Effector memory CD8-positive, alpha-beta T cell (primary cell): ENCODE measurements at regions not wholly inside any gene's neighbourhood (a gene's known extent, or its start where the extent isn't known, plus 50 kb on each side); places are given as distances from the start of the nearest gene placed in this dataset.
"Not testable (repeated sequence)": the region's sequence is repeated elsewhere in the genome, so short reads cannot be mapped to it uniquely, and the experiment has no call there.

Experiments used
- ATAC-seq: fragments of 150-1000 bp; cut with Tn5 transposase; replicated peaks from 2 replicates; pipeline ENCODE4 v1.10.0; 2021; ENCODE audit warnings: mild to moderate bottlenecking, moderate library complexity
- DNase-seq, 3 experiments: peaks; one replicate each; pipeline ENCODE4 v3.0.0; 2021
- H3K27ac Mint-ChIP-seq, 2 donors: one replicate each; pipeline ENCODE4 v1.8.0; 2022; ENCODE audit warnings: mild to moderate bottlenecking in 2 of 2, mixed read lengths in 2 of 2, moderate library complexity in 2 of 2
- H3K27me3 Mint-ChIP-seq, 2 donors: one replicate each; pipeline ENCODE4 v1.8.0; 2022; ENCODE audit warnings: mixed read lengths in 2 of 2
- H3K36me3 Mint-ChIP-seq: one replicate; pipeline ENCODE4 v1.8.0; 2022; ENCODE audit warnings: mild to moderate bottlenecking, moderate library complexity, mixed read lengths; ENCODE audit not compliant: insufficient read depth
- H3K4me1 Mint-ChIP-seq, 2 donors: one replicate each; pipeline ENCODE4 v1.8.0; 2022; ENCODE audit warnings: low read depth in 2 of 2, mixed read lengths in 2 of 2
- H3K4me3 Mint-ChIP-seq, 2 donors: one replicate each; pipeline ENCODE4 v1.8.0; 2022; ENCODE audit warnings: mild to moderate bottlenecking in 2 of 2, mixed read lengths in 2 of 2, moderate library complexity in 2 of 2
- H3K9me3 Mint-ChIP-seq, 2 donors: one replicate each; pipeline ENCODE4 v1.8.0; 2022; ENCODE audit warnings: mixed read lengths in 2 of 2

DNA sequence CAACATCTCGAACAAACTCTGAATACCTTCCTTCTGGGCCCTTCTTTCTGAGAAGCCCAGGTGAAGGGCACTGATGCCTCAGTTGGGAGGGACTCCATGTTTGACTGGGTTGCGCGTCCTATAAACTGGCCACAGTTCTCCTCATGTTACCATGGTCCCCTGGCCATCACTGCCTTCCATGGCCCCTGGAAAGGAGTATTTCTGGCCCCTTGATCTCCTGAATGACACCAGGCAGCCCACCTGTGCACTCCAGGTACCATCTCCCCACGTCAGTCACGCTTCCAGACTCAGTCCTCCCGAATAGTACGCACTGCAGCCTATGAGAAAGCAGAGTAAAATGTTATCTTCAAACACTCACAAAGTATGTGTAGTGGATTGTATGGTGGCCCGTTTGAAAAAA lies 73.9 kb downstream of the ACKR3 start:
- H3K4me3 Mint-ChIP-seq: no peak overlapping the region
- H3K4me1 Mint-ChIP-seq: peaks cover 0 to 2% of the 10 kb centered on the region in 2 donors
- H3K9me3 Mint-ChIP-seq: no peaks in the 10 kb centered on the region
- ATAC-seq (no peak), DNase-seq (no peak)
- H3K36me3 Mint-ChIP-seq: no peaks in the 10 kb centered on the region
- no peak overlapping the region for H3K27ac Mint-ChIP-seq
- H3K27me3 Mint-ChIP-seq: peaks cover 25 to 79% of the 10 kb centered on the region in 2 donors

DNA sequence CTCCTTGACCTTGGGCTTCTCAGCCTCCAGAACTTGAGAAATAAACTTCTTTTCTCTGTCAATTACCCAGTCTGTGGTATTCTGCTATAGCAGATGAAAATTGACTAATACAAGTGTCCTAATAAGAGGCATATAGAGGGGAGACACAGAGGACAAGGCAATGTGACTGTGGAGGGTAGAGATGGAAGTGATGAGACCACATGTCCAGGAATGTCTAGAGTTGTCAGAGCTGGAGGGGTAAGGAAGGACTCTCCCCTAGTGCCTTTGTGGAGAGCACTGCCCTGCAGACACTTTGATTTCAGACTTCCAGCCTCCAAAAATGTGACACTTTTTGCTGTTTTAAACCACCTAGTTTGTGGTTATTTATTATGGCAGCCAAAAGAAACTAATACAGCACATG lies 74.4 kb downstream of the ACKR3 start:
- Mint-ChIP-seq H3K4me3 (no peak overlapping the region), H3K36me3 (no peaks in the 10 kb centered on the region), H3K4me1 (peaks cover 0 to 1% of the 10 kb centered on the region in 2 donors), H3K27ac (no peak overlapping the region), H3K9me3 (no peaks in the 10 kb centered on the region), H3K27me3 (peaks cover 25 to 74% of the 10 kb centered on the region in 2 donors)
- DNase-seq (no peak), ATAC-seq (no peak)

DNA sequence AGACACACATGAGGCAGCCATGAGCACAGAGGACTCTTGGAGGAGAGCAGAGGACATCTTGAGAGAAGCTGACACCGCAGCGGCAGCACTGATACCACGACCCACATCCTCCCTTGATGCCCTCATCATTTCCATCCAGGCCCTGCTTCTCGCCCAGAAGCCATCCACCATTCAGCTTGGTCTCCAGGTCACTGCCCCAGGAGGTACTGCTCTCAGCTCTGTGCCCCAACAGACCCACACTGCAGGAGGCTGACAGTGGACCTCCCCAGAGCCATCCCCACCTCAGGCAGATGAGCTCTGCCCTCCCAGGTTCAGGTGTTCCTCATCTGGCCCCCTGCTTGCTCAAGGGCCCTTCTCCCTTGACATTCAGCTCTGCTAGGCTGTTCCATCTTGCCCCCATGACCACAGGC lies 74.9 kb downstream of the ACKR3 start:
- H3K4me1 Mint-ChIP-seq: no peaks in the 10 kb centered on the region
- H3K27ac Mint-ChIP-seq: no peak overlapping the region
- H3K9me3 Mint-ChIP-seq: no peaks in the 10 kb centered on the region
- no peak overlapping the region for H3K4me3 Mint-ChIP-seq
- no peak for ATAC-seq
- H3K27me3 Mint-ChIP-seq: peaks cover 25 to 70% of the 10 kb centered on the region in 2 donors
- H3K36me3 Mint-ChIP-seq: no peaks in the 10 kb centered on the region
- DNase-seq: no peak

DNA sequence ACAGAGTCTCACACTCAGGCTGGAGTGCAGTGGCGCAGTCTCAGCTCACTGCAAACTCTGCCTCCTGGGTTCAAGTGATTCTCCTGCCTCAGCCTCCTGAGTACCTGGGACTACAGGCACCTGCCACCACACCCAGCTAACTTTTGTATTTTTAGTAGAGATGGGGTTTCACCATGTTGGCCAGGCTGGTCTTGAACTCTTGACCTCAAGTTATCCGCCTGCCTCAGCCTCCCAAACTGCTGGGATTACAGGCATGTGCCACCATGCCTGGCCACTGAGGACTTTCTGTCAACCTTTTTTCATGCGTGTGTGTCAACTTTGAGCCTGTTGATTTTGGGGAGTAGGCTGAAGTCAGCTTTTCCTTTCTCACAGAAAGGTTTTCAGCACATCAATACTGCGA lies 75.5 kb downstream of the ACKR3 start:
- not testable (repeated sequence) for H3K4me1 Mint-ChIP-seq, H3K4me3 Mint-ChIP-seq, ATAC-seq, H3K9me3 Mint-ChIP-seq, H3K27ac Mint-ChIP-seq, H3K36me3 Mint-ChIP-seq, DNase-seq
- H3K27me3 Mint-ChIP-seq: peaks cover 25 to 70% of the 10 kb centered on the region in 2 donors

DNA sequence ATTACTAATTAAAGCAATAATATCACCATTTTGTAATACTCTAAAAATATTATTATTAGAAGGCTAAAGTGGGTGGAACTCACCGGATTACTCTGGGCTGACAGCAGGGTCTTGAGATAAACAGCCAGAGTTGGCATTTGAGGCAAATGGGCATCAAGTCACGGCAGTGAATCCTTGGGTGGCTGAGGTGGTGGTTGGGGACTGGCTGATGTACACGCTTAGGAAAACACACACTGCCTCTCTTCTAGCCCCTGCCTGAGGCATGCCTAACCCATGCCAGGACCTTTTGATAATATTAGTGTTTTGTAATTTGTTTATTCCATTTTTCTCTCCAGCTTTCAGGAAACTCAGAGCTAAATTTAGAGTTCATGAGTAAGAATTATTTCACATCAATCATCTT lies 76.8 kb downstream of the ACKR3 start:
- DNase-seq: no peak
- no peak for ATAC-seq
- H3K27ac Mint-ChIP-seq: peak overlapping the region in 1 of 2 donors; percentile 29
- no peak overlapping the region for H3K4me3 Mint-ChIP-seq
- H3K27me3 Mint-ChIP-seq: peaks cover 25 to 57% of the 10 kb centered on the region in 2 donors
- no peaks in the 10 kb centered on the region for H3K36me3 Mint-ChIP-seq
- peaks cover 0 to 1% of the 10 kb centered on the region in 2 donors for H3K9me3 Mint-ChIP-seq
- no peaks in the 10 kb centered on the region for H3K4me1 Mint-ChIP-seq

DNA sequence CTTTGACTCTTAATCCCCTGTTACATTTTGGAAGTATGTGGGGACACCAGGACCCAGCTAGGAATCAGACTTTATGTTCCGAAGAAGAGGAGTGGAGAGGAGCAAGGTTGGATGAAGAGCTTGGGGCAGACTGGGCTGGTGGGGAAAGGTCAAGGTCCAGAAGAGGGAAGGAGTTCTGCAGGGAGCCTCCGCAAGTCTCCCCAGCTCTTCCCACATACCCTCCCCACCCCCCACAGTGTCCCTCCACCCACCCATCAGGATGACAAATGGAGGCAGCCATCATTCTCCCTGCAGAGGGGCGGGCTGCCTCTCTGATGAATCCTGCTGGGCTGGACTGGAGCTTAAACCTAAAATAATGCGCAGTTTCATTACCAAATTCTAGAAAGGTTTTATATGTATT lies 77.2 kb downstream of the ACKR3 start:
- Mint-ChIP-seq H3K27me3 (peaks cover 29 to 57% of the 10 kb centered on the region in 2 donors), H3K9me3 (peaks cover 0 to 1% of the 10 kb centered on the region in 2 donors), H3K36me3 (no peaks in the 10 kb centered on the region), H3K4me3 (no peak overlapping the region), H3K4me1 (no peaks in the 10 kb centered on the region), H3K27ac (peak overlapping the region in 1 of 2 donors; percentile 29)
- no peak for ATAC-seq
- no peak for DNase-seq

DNA sequence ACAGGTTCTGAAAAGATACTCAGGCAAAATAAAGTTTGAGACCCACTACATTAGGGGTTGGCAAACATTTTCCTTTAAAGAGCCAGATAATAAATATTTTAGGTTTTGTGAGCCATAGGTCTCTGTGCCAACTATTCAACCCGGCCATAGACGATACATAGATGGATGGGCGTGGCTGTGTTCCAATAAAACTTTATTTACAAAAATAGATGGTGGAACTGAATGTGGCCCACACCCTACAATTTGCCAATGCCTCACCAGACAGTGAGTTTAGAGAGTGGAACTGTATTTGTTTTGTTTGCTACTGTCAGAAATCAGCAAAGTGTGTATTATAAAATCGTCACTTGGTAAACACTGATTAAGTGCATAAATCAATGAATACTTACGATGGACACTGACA lies 78.0 kb downstream of the ACKR3 start:
- Mint-ChIP-seq H3K27me3 (peaks cover 35 to 56% of the 10 kb centered on the region in 2 donors), H3K9me3 (peaks cover 0 to 1% of the 10 kb centered on the region in 2 donors), H3K27ac (no peak overlapping the region), H3K4me1 (no peaks in the 10 kb centered on the region), H3K36me3 (no peaks in the 10 kb centered on the region), H3K4me3 (no peak overlapping the region)
- no peak for DNase-seq
- no peak for ATAC-seq

DNA sequence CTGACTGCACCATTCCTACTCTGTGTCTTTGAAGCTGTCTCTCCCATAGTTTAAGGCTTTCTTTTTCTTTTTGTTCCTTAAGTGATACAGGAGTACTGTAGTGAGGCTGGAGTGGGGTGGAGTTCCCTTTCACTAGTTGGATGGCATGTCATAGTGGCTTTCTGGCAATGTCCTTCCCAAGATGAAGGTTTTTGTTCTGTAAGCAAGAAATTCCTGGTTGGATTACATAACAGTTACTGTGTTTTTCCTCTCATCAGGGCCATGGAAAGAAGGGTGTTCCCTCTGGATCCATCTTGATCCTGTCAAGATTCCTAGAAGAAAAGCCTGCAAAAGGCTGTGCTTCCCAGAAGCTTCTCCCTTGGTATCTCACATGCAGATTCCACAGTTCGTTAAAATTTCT lies 84.2 kb downstream of the ACKR3 start:
- peaks cover 0 to 1% of the 10 kb centered on the region in 2 donors for H3K9me3 Mint-ChIP-seq
- DNase-seq (no peak), ATAC-seq (no peak)
- H3K4me1 Mint-ChIP-seq: no peaks in the 10 kb centered on the region
- H3K27ac Mint-ChIP-seq: no peak overlapping the region
- peaks cover 3% of the 10 kb centered on the region for H3K36me3 Mint-ChIP-seq
- no peak overlapping the region for H3K4me3 Mint-ChIP-seq
- peaks cover 46 to 52% of the 10 kb centered on the region in 2 donors for H3K27me3 Mint-ChIP-seq

DNA sequence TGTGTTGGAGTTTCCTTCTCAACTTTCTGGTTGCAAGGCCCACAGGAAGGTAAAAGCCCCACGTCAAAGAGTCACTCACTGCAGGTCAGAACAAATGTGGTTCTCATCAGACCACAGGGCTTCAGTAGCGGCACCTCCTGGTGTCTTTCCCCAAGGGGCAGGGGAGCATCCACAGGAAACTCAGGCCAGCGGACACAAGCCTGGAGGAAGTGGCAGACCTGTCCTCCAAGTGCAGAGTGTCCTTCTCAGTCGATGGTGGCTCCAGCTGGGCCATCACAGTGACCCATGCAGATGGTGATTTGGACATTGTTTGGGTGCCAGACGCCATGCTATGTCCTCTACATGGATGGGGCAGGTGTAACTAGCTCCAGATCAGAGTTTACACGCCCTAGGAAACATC lies 84.9 kb downstream of the ACKR3 start:
- peaks cover 0 to 1% of the 10 kb centered on the region in 2 donors for H3K9me3 Mint-ChIP-seq
- no peaks in the 10 kb centered on the region for H3K4me1 Mint-ChIP-seq
- no peak overlapping the region for H3K27ac Mint-ChIP-seq
- H3K27me3 Mint-ChIP-seq: peaks cover 52 to 59% of the 10 kb centered on the region in 2 donors
- no peak overlapping the region for H3K4me3 Mint-ChIP-seq
- DNase-seq (no peak), ATAC-seq (no peak)
- H3K36me3 Mint-ChIP-seq: peaks cover 3% of the 10 kb centered on the region

DNA sequence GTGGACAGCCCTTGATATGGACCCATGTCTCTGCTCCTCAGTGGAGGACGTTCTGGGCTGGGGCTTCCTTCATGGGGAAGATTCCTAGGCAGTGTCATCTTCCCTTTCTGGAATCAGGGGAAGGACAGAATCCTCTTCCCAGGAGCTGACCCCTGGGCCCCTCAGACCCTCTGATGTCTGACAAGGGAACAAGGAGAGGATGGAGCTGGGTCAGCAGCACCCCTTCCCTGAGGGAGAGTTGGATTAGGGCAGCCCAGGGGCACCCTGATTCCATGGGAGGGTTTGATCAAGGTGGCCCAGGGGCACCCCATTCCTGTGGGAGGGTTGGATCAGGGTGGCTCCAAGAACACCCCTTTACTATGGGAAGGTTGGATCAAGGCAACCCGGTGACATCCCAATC lies 86.5 kb downstream of the ACKR3 start:
- peaks cover 60 to 75% of the 10 kb centered on the region in 2 donors for H3K27me3 Mint-ChIP-seq
- ATAC-seq: no peak

DNA sequence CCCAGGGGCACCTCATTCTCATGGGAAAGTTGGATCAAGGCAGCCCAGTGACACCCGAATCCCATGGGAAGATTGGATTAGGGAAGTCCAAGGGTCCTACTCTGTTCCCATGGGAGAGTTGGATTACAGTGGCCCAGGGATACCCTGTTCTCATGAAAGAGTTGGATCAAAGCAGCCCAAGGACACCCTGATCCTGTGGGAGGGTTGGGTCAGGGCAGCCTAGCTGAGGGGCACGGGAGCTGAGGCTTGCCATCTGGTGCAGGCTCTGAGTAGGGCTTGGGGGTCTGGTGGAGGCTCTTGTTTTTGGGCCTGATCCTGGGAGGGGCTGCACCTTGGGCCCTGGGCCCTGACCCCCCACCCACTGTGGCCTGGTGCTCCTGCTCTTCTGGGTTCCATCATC lies 87.1 kb downstream of the ACKR3 start:
- ATAC-seq (no peak), DNase-seq (no peak)
- no peaks in the 10 kb centered on the region for H3K4me1 Mint-ChIP-seq
- H3K27me3 Mint-ChIP-seq: peaks cover 58 to 77% of the 10 kb centered on the region in 2 donors
- H3K27ac Mint-ChIP-seq: no peak overlapping the region
- H3K9me3 Mint-ChIP-seq: no peaks in the 10 kb centered on the region
- H3K4me3 Mint-ChIP-seq: no peak overlapping the region
- H3K36me3 Mint-ChIP-seq: peaks cover 3% of the 10 kb centered on the region

More for the DNA sequence above, 86.5 kb downstream of the ACKR3 start:
- no peak for DNase-seq
- H3K9me3 Mint-ChIP-seq: no peaks in the 10 kb centered on the region
- H3K27ac Mint-ChIP-seq: no peak overlapping the region
- peaks cover 3% of the 10 kb centered on the region for H3K36me3 Mint-ChIP-seq
- no peak overlapping the region for H3K4me3 Mint-ChIP-seq
- no peaks in the 10 kb centered on the region for H3K4me1 Mint-ChIP-seq

DNA sequence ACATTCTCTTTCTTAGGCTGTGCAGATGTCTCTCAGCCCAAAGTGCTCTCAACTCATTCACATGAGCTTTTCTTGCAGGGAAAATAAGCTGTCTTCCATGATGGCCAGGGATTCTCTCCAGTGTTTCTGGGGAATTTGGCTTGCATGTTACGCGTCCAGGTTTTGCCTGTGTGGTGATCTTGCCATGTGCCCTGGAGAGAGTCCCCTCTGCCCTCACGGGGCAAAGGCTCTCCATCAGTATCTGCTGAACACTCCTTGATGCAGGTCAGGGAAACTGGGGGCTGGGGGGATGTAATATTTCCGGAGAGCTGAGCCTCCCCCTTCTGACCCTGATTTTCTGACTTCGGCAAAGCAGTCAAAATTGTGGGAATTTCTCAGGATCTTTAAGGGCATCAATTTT lies 87.6 kb downstream of the ACKR3 start:
- Mint-ChIP-seq H3K4me3 (no peak overlapping the region), H3K27ac (no peak overlapping the region), H3K27me3 (peaks cover 58 to 78% of the 10 kb centered on the region in 2 donors), H3K36me3 (peaks cover 3% of the 10 kb centered on the region), H3K9me3 (no peaks in the 10 kb centered on the region), H3K4me1 (no peaks in the 10 kb centered on the region)
- DNase-seq (no peak), ATAC-seq (no peak)

DNA sequence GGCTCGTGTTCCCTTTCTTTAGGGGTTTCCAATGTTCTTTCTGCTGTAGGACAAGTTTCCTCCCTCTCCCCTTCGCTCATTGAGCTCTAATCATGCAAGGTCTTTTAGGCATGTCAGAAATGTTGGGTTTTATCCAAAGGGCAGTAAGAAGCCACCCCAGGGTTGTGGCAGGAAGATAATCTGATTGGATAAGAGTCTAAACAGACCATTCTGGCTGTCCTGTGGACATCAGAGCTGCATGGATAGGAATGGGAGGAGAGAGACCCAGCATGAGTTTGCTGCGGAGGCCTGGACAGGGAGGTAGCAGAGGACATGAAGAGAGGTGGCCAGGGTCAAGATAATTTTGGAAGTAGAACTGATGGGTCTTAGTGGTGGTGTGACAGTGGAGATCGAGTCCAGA lies 88.2 kb downstream of the ACKR3 start:
- Mint-ChIP-seq H3K27me3 (peaks cover 59 to 78% of the 10 kb centered on the region in 2 donors), H3K4me1 (no peaks in the 10 kb centered on the region), H3K9me3 (no peaks in the 10 kb centered on the region), H3K36me3 (peaks cover 3% of the 10 kb centered on the region), H3K27ac (no peak overlapping the region), H3K4me3 (no peak overlapping the region)
- ATAC-seq (no peak), DNase-seq (no peak)

DNA sequence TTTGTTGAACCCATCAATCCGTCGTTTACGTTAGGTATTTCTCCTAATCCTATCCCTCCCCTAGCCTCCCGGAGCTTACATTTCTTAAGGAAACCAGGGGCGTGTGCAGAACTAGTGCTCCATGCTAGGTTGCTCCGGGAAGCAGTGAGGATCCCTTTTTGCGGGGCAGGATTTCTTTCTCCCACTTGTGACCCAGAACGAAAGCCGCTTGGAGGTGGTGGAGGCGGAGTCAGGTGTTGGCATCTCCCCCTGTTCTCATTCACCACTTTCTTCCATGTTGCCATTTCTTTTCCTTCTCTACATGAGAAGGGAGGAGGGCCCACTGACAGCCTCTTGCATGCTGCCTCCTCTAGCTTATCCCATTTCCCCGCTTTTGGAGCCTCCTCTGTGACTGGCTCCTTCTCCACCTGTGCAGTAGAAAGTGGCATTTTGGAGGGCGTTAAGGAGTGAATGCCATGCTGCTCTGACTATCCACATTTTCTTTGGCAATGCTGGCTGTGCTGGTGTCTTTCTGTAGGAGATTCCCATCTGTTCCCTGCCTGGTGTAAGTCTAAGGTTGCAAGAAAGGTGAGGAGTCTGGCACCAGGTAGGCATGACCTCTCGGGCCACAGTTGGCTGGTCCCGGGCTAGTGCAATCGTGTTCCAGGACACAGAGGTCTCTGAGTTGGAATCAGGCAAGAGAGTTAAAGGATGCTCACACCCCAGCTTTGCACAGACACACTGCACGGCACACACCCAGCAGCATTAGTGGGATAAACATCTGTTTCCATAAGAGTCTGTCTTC lies 89.5 kb downstream of the ACKR3 start:
- peaks cover 3% of the 10 kb centered on the region for H3K36me3 Mint-ChIP-seq
- peaks cover 62 to 82% of the 10 kb centered on the region in 2 donors for H3K27me3 Mint-ChIP-seq
- no peaks in the 10 kb centered on the region for H3K4me1 Mint-ChIP-seq
- ATAC-seq: no peak
- no peak overlapping the region for H3K4me3 Mint-ChIP-seq
- H3K27ac Mint-ChIP-seq: no peak overlapping the region
- no peak for DNase-seq
- H3K9me3 Mint-ChIP-seq: no peaks in the 10 kb centered on the region
